SK-N-SH treated with all-trans-retinoic acid at 6 μM for 48 hours (cell line): ENCODE measurements at regions not wholly inside any gene's neighbourhood (a gene's known extent, or its start where the extent isn't known, plus 50 kb on each side); places are given as distances from the start of the nearest gene placed in this dataset.

Experiments
- ARNTL ChIP-seq: fragments of 450-650 bp; formaldehyde crosslinking; IDR thresholded peaks from 2 replicates; pipeline ENCODE4 v1.5.0; 2020; ENCODE audit warnings: low read depth, mild to moderate bottlenecking, moderate library complexity, borderline replicate concordance
- TCF4 ChIP-seq: fragments of 250-450 bp; sonication (Bioruptor Pico); IDR thresholded peaks from 2 replicates; pipeline ENCODE4 v1.8.0; 2021; ENCODE audit warnings: mild to moderate bottlenecking, moderate library complexity, borderline replicate concordance
- ZFP30 ChIP-seq: fragments of 450-650 bp; formaldehyde crosslinking; IDR thresholded peaks from 2 replicates; pipeline ENCODE4 v1.5.0; 2022; ENCODE audit warnings: mild to moderate bottlenecking, moderate library complexity
- TF ChIP-seq, protein P1 (sequence below): fragments of 250-450 bp; sonication (Bioruptor Pico); IDR thresholded peaks from 2 replicates; pipeline ENCODE4 v1.8.0; 2021; ENCODE audit warnings: low read depth, mild to moderate bottlenecking, moderate library complexity, borderline replicate concordance

DNA sequence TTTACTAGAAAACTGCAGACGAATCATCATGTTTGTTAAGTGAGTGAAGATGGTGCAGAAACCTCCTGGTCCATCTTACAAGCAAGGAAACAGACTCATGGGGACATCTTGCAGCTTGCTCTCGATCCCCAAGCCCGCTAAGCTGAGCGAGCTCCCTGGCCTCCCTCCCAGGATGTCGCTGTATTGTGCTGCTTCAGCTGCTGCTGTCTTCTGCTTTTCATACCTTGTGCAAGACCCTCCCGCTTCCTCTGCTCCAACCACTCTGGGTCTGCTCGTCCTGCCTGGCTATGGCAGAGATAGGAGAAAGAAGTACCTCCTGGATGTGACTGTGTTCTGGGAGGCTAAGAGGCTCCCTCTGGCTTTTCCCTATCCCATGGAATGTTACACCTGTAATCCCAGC, 285.2 kb upstream of the FZD8 start:
- TF ChIP-seq TCF4 (no peak), ARNTL (CRISPR knock-in tag) (no peak), ZFP30 (CRISPR knock-in tag) (no peak)
- TF ChIP-seq, protein P1, sequence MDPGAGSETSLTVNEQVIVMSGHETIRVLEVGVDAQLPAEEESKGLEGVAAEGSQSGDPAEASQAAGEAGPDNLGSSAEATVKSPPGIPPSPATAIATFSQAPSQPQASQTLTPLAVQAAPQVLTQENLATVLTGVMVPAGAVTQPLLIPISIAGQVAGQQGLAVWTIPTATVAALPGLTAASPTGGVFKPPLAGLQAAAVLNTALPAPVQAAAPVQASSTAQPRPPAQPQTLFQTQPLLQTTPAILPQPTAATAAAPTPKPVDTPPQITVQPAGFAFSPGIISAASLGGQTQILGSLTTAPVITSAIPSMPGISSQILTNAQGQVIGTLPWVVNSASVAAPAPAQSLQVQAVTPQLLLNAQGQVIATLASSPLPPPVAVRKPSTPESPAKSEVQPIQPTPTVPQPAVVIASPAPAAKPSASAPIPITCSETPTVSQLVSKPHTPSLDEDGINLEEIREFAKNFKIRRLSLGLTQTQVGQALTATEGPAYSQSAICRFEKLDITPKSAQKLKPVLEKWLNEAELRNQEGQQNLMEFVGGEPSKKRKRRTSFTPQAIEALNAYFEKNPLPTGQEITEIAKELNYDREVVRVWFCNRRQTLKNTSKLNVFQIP: no peak
